CD4-positive, alpha-beta T cell treated with Interleukin-10 for 1 hour (primary cell): ENCODE measurements at regions not wholly inside any gene's neighbourhood (a gene's known extent, or its start where the extent isn't known, plus 50 kb on each side); places are given as distances from the start of the nearest gene placed in this dataset.

Experiments used
- DNase-seq: peaks from one replicate; pipeline ENCODE4 v3.0.0-alpha.2; 2020

DNA sequence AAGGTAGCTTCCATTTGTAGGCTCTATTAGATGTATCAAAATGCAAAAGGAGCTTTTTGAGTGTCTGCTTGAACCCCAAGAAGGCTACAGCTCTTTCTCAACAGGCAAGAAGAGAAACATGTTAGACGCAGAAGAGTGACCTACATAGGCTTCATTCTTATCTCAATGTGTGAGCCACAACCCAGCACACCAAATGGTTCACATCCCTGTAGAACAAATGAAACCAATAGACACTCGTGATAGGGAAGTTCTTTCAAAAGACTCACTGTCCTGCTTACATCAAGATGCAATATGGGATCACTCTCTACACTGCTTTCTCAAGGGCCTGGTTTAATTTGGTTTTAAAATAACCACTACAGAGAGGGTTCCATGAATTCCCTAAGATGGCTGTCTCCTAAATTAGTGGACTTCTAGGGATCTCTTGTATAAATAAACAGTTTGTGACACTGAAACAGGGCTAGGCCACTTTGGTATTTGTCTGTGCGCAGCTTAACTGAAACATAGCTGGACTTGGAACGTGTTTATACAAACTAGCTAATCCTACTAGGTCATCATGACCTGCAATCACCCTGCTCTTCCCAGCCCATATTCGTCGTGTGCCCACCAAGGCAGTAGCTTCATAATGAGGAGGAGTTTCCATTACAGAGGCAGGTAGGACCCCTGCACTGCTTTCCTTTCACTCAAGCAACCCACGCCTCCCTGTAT is 225.4 kb upstream of the PREP start:
- no peak for DNase-seq

DNA sequence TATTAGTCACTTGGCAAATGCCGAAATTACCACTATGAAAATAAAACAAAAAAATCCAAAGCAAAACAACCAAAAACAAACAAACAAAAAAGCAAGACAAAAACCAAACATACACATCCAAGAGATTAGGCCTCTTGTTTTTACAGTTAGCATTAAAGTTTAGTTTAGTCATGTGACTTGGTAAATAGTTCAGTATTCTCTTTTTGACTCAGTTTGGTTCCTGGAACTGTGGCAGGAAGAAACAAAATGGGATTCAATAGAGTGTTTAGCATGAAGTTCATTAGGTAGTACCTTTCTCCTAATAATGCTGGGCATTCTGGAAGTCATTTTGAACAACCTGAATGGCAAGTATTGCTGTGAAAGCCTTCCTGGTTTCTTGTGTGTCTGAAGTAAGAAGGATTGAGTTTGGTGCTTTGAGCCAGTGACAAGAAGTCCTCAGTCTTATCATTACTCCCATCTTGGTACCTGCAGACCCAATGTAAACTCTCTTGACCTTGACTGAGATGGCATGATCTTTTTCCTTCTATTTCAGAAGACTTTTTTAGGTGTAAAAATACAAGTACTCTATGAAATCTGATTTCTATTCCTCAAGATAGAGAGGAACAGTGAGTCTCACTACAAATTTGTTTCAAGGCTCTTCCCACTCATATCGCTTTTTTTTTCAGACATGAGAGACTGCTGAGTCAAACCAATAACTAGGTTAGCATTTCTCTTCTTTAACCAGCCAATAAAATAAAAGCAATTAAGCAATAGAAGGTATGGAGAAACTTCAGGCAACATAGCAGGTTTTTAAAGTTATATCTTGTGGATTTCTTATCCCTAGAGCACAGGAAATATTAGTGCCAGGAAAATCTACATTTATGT is 223.6 kb upstream of the PREP start:
- no peak for DNase-seq

DNA sequence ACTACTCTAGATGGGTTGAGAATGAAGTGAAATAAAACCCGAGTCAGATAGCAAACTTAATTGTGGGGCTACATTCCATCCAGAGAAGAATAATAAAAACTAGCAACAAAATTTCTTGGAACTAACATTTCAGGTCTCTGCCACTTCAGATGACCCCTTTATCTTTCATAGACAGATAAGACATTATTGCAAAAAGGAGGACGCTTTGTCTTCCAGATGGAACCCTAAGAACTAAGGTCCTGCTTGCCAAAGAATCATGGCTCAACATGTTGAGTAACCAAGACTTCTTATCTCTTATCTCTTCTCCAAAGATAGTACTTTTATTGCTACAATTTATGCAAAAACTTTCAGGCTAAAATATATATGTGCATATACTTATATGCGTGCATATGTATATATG is 221.1 kb upstream of the PREP start:
- no peak for DNase-seq

DNA sequence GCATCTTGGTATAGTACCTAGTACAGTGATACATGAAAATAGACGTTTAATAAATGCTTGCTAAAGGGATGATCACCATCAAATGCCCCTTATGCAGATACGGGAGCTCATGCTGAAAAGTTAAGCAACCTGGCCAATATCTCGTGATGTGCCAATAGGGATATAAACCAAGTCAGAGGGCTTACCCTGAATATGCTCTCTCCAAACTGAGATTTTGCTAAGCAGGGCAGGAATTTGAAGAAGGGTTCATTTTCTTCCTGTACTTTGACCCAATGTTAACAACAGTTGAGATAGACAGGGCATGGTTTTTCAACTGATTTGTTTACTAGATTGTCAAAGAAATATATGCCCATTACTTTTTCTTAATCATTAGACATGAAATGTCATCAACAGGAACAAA is 219.3 kb upstream of the PREP start:
- DNase-seq: no peak

DNA sequence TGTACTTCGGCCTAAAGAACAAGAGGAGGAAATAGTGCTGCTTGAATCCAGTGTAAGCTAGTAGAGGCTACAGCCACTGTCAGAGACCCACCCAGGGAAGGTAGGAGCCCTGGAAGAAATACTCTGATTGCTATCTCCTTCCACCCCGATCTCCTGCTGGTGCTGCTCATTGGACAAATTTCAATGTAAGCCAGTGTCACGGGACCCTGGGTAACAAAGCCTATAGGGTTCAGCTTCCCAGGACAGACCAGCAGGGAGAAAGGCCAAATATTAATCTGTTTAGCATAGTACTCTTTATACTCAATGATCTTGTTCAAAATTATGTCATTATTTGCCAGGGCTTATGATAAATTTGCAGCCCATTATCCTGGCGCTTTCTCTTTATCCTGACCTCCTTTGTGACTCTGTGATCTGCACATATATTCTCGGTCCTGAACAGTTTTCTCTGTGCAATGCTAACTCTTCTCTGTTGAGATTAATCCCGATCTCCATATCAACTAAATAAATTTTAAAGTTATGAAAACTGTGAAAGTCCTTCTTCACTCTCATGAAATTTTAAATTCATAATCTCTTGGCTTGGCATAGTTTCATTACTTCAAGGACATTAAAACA is 218.8 kb upstream of the PREP start:
- DNase-seq: no peak

DNA sequence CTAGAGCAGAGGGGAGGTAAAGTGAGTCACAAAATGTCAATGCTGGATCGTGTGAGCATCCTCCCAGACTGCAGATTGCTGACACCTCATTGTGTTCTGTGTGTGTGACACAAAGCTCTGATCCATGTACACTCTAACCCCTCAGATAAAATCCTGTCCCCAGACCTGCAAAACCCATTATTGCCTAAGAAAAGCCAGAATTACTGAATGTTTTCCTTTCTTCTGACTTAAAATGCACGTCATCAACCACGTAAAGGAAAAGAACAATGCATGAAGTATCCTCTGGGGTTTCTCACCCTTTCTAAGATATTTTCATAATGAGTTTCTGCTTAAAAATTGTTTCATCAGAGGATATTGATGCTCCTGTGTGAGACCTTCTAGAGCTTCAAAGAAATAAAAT is 218.0 kb upstream of the PREP start:
- no peak for DNase-seq

DNA sequence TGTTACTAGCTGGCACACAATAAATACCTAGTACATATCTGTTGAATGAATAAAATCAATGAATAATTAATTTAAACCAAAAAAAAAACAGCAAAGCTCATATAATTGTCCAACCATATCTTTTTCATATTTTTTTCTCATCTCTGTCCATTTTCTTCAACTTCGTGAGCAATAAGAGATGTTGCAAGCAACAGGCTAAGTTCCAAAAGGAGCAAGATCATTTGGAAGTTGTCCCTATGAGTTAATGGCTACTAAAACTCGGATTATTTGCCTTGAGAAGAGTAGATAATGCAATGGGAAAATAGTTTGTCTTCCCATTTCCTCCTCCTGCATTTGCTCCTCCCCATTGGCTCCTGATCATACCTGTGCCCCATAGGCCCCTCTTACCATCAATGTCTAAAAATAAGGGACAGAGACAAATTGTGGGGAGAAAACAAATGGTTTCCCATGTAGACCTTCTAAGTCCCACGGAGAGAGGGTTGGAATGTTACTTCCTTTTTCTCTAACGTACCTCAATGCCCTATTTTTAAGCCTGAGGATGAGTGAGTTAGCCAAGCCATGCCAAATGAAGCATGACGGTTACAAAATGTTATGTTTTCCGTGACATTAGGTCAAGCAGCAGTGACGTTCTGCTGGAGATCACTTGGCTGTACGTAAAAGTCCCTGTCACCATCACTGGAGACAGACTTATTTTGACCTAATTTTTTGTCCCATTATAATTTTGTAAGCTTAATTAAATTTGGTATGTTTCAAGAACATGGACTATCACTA is 217.3 kb upstream of the PREP start:
- no peak for DNase-seq

DNA sequence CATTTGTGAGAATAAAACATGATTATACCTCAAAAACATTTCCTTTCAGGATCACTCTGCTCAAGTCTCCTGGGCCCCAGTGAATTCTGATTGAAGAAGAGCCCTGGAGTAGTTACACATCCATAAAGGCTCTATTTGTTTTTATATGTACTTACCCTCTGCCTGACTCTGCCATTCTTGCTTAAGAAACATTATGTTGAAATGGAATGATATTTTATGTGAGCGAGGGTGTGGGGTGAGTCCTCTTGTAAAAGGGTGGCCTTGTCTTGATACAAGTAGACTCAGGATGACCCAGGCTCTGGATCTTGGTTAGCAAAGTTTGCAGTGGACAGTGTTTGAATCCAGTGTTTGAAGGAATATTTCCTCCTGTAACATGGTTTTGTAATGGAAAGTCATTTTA is 215.4 kb upstream of the PREP start:
- DNase-seq: no peak

DNA sequence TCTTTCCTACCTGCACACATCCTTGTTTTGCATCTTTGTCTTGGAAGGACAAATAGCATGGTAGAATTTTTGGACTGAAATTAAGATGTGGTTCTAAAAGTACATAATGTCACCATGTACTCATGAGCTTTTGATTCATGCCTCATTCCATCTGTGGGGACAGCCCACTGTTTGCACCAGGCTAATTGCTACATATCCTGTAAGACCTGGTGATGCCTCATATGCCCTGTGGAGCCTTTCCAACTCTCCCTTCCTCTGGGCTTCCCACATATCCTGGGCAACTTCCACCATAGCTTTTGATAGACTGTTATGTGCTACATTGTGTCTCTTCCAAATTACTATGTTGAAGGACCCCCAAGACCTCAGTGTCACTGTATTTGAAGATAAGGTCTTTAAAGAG is 213.6 kb upstream of the PREP start:
- DNase-seq: no peak

DNA sequence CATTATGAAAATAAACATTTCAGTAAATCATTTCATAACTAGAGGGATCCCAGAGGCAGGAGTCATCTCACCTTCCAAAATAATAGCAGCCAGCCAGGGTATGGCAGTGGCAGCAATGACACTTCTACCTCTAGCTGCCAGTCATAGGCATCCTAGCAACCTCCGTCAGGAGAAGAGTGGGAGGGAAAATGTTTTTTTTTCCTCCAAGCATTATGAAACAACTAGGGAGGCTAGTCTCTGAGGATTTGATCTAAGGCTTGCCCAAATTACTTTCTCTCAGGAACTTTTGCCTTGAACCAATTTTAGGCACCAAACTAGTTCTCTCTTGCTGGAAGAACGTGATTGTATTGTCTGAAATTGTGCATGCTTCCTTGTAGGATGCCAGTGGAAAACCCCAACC is 208.7 kb upstream of the PREP start:
- no peak for DNase-seq

DNA sequence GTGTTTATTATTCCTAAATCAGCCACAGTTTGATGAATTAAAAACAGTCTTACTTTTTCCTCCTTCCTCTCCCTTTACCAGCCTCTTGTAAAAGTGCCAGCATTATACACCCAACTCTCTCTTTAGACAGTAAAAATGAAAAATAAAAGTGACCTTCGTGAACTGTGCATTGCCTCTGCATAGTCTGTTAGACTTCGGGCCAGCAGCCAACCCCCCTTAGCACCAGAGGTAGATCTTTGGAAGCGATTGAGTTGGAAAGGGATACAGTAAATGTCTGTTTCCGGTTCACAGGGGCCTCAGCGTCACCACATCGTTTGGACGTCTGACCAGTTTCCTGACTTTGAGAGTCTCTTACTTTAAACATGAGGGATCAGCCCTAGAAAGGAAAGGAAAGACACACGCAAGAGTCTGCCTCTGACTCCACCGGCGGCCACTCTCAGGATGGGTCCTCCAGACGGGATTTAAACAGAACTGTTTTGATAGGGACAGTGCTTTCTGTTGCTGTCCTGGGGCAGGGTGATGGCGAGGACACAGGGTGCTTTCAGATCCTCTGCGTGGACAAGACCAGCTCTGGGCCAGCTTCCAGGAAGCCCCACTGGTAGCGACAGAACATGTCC is 206.6 kb upstream of the PREP start:
- no peak for DNase-seq

DNA sequence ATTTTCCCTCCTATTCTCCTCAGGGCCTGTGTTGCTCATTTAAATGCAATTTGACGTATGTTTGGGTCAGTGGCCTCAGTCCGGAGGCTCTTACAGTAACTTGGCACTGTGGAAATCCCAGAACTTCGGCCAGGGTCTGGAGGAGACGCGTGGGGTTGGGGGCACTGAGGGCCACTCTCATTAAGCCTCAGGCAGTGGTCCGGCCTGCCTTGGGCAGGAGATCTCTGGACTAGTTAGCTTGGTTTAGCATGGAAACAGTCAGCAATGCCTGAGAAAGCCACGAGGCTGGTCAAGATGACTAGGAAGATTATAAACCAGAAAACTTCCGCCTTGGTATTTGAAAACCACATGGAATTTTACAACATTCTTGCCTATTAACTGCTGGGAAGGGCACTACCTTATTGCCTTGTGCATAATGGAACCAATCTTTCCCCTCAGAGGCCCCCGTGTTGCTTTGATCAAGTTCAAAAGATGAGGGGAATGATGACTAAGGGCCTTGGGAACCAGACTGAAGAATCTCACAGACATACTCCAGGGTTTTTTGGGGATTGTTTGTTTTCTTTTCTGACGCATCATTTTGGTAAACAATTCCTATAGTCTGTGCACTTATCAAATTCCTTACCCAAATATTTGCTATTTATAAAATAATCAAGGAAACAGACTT is 206.0 kb upstream of the PREP start:
- DNase-seq: no peak

DNA sequence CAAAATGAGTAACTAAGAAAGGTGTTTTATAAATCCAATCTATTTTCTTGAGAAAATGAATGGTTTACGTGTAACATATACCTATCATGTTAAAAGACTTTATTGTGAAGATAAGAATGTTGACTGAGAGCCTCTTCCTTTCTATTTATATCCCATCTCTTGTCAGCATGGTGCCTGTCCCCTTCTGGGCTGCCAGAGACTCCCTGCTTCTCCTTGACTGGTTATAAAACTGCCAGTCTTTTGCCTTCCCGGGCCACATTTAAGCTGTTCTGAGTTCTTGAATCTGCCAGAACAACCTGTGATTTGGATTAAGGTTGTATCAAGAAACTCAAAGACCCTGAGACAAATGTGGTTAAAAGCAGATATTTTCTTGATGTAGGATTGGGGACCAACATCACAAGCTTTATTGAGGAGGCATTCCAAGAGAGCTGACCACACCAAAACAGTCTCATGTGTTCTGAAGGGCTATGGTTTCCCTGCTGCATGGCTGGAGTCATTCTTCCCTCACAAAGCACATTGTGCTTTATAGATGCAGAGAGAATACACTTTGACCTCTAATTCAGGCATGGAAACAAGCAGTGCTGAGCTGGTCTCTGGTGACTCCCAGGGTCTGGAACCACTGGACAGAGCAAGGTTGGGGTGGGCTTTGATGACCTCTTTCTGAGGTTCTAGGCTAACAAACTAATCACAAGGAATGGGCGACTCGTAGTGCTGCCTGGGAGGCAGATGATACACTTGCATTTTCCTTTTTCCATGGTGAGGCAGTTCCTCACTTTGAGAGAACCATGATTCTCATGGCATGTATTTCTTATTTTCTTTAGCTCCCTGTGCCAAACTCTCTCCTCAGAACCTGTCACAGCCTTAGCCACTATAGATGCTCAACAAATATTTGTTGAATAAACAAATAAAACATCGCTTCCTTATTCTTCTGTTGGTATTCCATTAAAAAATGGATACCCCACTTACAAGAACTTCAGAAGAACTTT is 205.0 kb upstream of the PREP start:
- no peak for DNase-seq

DNA sequence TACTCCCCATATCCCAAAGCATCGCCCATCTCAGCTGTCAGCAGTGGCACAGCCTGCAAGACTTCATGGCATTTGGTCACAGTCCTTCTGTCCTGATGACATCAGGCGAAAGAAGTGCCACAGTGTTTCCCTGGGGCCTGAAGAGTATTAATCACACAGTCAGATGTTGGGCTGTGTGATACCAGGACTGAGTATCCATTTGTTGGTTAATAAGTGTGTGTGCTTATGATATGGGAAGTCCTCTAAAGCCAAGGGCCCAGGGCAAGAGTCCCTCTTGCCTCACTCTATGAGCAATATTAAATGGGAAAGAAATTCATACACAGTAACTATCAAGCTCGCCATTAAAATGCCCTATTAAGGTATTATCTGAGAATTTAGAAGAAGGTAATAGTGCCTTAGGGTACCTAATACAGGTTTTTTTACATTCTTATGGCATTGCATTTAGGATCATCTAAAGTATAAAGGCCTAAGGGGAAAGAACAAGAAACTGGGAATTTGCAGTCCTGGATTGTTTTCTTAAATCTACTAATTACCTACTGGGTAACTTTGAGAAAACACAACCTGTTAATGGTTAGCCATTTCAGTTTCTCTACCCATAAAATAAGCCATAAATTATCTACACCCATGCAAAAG is 204.1 kb upstream of the PREP start:
- no peak for DNase-seq

DNA sequence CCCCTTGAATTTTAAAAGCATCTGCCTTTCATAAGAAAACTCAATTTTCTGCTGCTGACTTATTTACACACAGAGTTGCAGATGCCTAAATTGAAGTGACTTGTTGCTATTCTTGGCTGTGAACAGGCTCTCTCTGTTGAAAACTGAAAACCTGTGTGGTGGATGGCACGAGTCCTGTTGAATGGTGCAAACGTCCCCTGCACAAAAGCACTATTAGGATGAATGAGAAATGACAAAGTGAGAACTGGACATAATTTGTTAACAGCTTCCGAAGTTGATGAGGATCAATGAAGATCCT is 201.7 kb upstream of the PREP start:
- DNase-seq: no peak

DNA sequence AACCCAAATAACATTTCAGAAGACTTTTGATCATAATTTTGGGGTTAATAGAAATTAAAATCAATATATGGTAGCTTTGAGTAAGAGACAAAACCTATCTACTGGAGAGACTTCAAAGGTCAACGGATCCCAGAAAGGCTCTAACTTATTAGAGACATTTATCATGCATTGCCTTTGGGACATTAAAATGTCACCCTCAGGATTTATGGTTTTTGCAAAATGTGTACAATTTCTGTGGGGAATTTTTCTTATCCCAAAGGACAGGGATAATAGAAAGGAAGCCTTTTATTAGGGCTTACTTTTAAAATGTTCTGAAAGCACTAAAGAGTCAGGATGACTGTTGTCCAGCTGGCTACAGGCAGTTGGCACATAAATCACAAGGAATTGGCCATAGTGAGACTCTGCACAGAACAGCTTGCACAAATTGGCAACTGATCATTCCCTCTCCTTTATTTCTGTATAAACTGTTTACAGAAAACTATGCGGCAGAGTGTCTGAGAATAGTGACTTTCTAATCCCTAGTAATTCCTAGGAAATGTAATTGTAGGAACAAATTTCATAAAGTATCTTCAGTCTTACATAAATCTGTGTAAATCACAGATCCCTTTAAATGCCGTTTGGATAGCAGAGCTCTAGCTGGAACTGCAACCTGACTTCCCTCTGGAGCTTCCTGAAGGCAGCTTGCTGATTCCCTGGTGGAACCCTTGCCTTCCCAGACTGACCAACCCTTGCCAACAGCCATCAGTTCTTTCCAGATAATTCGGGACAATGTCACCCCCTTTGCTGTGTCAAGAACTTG is 201.1 kb upstream of the PREP start:
- no peak for DNase-seq

DNA sequence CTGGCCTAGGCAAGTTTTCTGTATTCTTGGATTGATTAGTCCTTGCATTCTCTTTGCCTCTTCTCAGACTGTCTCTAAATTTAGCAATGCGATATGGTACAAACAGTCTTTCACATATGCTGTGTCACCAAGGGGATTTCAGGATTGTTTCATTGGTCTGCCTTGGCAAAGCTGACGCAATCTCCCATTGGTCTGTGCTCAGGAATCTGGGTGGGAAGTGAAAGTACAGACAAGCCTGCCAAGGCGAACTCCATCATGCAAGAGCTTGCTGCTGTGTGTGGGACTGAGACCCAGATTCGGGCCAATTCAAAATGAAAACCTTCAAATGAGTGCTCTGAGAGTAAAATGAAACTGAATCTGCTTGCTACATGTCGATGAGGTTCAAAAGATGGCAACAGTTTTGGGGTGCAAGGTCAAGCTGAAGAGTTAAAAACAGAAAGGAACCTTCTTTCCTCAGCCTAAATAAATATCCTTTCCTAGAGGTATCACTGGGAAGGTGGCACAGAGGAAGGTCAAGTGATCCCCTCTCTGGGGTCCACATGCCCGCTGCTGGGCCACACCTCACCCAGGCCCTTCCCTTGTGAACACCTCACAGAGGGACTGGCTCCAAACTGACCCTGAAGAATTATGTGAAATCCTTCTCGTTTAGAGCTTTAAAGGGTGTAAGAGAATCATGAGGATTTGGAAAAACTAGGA is 198.8 kb upstream of the PREP start:
- DNase-seq: peak; percentile 39

DNA sequence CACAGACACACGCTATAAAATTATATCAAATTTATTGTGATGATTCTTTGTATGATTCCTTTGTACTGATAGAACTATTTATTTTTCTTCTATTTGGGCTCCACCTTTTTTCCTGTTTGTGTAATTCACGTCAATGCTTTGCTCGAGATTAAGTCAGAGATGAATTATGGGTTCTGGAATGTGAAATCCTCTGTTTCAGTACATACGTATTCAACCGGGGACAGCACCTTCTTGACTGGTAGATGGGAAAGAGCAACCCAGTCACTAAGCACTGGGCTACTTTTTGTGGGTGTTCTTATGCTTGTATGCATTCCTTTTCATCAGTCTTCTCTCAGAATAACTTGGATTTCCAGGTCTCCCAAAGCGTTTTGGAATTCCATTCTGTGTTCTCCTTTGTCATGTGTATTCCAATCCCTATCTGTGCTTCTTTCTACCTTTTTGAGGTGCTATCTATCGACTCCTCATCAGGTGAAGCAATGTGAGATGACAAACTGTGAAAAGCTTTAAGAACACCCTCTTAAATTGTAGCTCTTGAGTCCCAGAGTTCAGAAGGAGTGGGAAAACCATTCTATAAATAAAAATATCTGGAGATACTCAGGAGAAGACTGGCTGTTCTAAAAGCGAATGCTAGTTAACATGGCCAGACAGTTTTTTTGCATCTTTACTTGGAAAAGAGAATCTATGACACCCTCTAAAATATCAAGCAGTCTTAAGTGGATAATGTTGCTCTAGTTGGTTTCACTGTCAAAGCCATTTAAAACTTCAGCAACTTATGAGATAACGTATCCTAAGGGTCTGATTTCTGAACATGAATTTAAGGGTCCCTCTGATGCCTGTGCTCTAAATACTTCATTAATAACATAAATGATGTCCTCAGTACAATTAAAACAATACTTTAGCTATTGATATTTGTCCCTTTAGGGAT is 197.7 kb upstream of the PREP start:
- no peak for DNase-seq
